ENCODE measurements at regions not wholly inside any gene's neighbourhood (a gene's known extent, or its start where the extent isn't known, plus 50 kb on each side); places are given as distances from the start of the nearest gene placed in this dataset. TPM values are rescaled to one million over a fixed set of nuclear protein-coding genes. Genes with fewer than 3 reads are reported as not detected.

- WGBS, 2 donors: 79 to 86% methylated on average over 1 of the region's 1 CpG
- ATAC-seq: no peak
- H3K4me3 ChIP-seq: no peak overlapping the region
These were observed 54.2 kb upstream of the AMPD3 start for GRCh38 chr11:10400856-10401255.

GRCh38 chr11:10401256-10401655 lies 53.8 kb upstream of the AMPD3 start:
- TF ChIP-seq CTCF (IDR thresholded peaks at IDR 0.05): no peak
- no peak for TF ChIP-seq POLR2A (IDR thresholded peaks at IDR 0.05)
- intact Hi-C loops (cut with DNase I): loop anchor here (10.0 kb wide), 1 partner anchor 254 kb away; no protein-coding TSS in a partner anchor
- ATAC-seq: no peak

More at GRCh38 chr11:10400856-10401255, 54.2 kb upstream of the AMPD3 start:
- H3K27me3 ChIP-seq: no peaks in the 10 kb centered on the region
- TF ChIP-seq CTCF (IDR thresholded peaks at IDR 0.05) (no peak), POLR2A (IDR thresholded peaks at IDR 0.05) (no peak)
- H3K27ac ChIP-seq: no peak overlapping the region
- H3K36me3 ChIP-seq (replicated peaks in 1 of 2; ENCODE audit: insufficient read depth in 1 of 2, low read depth in 2 of 2): no peaks in the 10 kb centered on the region
- intact Hi-C loops (cut with DNase I): loop anchor here (10.0 kb wide), 1 partner anchor 254 kb away; no protein-coding TSS in a partner anchor
- H3K4me1 ChIP-seq: no peaks in the 10 kb centered on the region
- DNase-seq: no peak
- H3K9me3 ChIP-seq: no peaks in the 10 kb centered on the region

GRCh38 chr11:10401696-10402392 lies 53.2 kb upstream of the AMPD3 start:
- WGBS, 2 donors: 49 to 71% methylated on average over 4 of the region's 4 CpGs
- H3K27ac ChIP-seq: no peak overlapping the region

More at GRCh38 chr11:10401256-10401655, 53.8 kb upstream of the AMPD3 start:
- Histone ChIP-seq H3K4me1 (no peaks in the 10 kb centered on the region), H3K36me3 (replicated peaks in 1 of 2; ENCODE audit: insufficient read depth in 1 of 2, low read depth in 2 of 2) (no peaks in the 10 kb centered on the region), H3K9me3 (no peaks in the 10 kb centered on the region), H3K27me3 (no peaks in the 10 kb centered on the region), H3K4me3 (no peak overlapping the region), H3K27ac (peak overlapping the region in 1 of 4 donors; percentile 26)
- DNase-seq: no peak
- 54 to 72% methylated on average over 3 of the region's 3 CpGs for whole genome bisulfite sequencing, 2 donors

More at GRCh38 chr11:10401696-10402392, 53.2 kb upstream of the AMPD3 start:
- intact Hi-C loops (cut with DNase I): loop anchor here (10.0 kb wide), 1 partner anchor 253 kb away; no protein-coding TSS in a partner anchor
- Histone ChIP-seq H3K4me3 (no peak overlapping the region), H3K36me3 (replicated peaks in 1 of 2; ENCODE audit: insufficient read depth in 1 of 2, low read depth in 2 of 2) (no peaks in the 10 kb centered on the region), H3K9me3 (no peaks in the 10 kb centered on the region), H3K27me3 (no peaks in the 10 kb centered on the region), H3K4me1 (no peaks in the 10 kb centered on the region)
- ATAC-seq (no peak), DNase-seq (no peak)
- TF ChIP-seq POLR2A (IDR thresholded peaks at IDR 0.05): no peak

Small RNA genes in the stretch of these regions (small RNA-seq; reads per million reads assigned to genes)
- gene RNU6ATAC33P: not detected

Data from body of pancreas (tissue), 4 donors.